ENCODE measurements at regions not wholly inside any gene's neighbourhood (a gene's known extent, or its start where the extent isn't known, plus 50 kb on each side); places are given as distances from the start of the nearest gene placed in this dataset.

GRCh38 chr4:126616795-126617194 lies 1016.0 kb upstream of the INTU start:
- no peak for TF ChIP-seq CTCF (IDR thresholded peaks at IDR 0.05)
- TF ChIP-seq EZH2 (IDR thresholded peaks at IDR 0.05; ENCODE audit: borderline replicate concordance, insufficient read depth, low read depth, low read length, poor library complexity, severe bottlenecking): no peak

Data from B cell (primary cell).